DMS153 treated with DMSO at 0.1 percent for 48 hours (cell line): ENCODE measurements at regions not wholly inside any gene's neighbourhood (a gene's known extent, or its start where the extent isn't known, plus 50 kb on each side); places are given as distances from the start of the nearest gene placed in this dataset.

Source experiments
- DNase-seq: peaks from one replicate; lab custom pipeline; 2025; ENCODE audit not compliant: unreplicated experiment; lab: John Stamatoyannopoulos, UW

- DNase-seq, result no peak
These were observed 523.0 kb upstream of the SLITRK1 start for GRCh38 chr13:84405286-84405685.

GRCh38 chr13:84400706-84401105, 518.4 kb upstream of the SLITRK1 start:
- peak; percentile 14 for DNase-seq

GRCh38 chr13:84399320-84400085, 517.2 kb upstream of the SLITRK1 start:
- DNase-seq, result no peak

- no peak for DNase-seq
These were observed 511.8 kb upstream of the SLITRK1 start for GRCh38 chr13:84393981-84394625.

DNA sequence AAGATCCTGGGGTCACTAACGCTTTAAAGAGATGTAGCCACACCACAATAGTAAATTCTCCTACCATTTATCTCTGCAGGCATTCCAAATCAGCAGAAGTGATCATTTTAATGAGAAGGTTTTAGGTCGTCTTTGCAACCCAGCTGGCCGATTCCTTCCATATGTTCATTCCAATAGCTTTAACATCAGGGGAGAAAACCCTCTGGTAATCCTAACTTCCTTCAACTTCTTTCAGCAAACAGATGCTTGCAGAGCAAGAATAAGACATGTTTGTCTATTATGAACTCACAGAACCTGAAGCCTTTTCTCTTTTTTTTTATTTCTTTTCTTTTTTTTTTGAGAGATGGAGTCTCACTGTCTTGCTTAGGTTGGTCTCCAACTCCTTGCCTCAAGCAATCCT, 498.6 kb upstream of the SLITRK1 start:
- no peak for DNase-seq

GRCh38 chr13:84377106-84377505, 494.8 kb upstream of the SLITRK1 start:
- no peak for DNase-seq

- DNase-seq, result no peak
These were observed 484.2 kb upstream of the SLITRK1 start for GRCh38 chr13:84366506-84366905.

- no peak for DNase-seq
These were observed 480.5 kb upstream of the SLITRK1 start for GRCh38 chr13:84362777-84363176.

- DNase-seq, result no peak
These were observed 478.5 kb upstream of the SLITRK1 start for GRCh38 chr13:84360822-84361221.

- no peak for DNase-seq
These were observed 476.3 kb upstream of the SLITRK1 start for GRCh38 chr13:84358601-84359000.

DNA sequence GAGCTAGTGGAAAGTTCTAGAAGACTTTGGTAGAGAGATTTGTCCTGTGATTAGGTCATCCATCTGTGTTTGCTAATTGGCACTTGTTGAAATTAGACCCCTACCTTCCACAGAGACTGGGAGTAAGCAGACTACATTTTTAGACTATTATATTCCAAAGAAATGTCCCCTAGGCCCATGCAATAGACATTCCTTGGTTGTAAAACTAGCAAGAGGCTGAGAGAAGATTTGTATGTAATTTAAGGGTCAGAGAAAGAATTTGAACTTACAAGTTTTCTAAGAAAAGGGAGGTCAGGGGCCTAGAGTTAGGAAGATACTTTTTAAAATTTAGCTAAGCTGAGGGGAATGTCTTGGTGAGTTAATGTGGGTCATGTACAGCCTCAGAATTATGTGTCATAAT, 470.7 kb upstream of the SLITRK1 start:
- DNase-seq, result no peak

- DNase-seq, result no peak
These were observed 457.2 kb upstream of the SLITRK1 start for GRCh38 chr13:84339456-84339855.

DNA sequence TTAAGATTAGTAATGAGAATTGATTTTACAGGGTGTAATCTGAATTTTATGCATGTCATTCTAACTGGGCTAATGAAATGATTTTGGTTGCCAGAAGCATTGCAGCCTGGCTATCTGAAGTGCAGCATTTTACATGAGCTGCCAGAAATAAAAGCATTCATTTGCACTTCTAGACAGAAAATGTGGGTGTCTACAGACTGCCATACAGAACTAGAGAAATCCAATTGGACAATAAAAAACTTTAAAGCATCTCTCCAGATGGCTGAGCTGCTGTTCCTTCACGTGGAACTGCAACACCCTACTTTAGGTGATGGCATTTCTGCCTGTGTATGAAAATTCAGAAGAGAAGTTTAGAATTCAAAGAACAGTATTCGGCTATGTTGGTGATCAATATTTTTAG, 450.1 kb upstream of the SLITRK1 start:
- DNase-seq, result no peak

GRCh38 chr13:84315527-84315926, 433.3 kb upstream of the SLITRK1 start:
- DNase-seq, result no peak

- no peak for DNase-seq
These were observed 420.8 kb upstream of the SLITRK1 start for GRCh38 chr13:84303035-84303434.

GRCh38 chr13:84297251-84297650, 415.0 kb upstream of the SLITRK1 start:
- DNase-seq, result no peak

GRCh38 chr13:84296401-84296800, 414.1 kb upstream of the SLITRK1 start:
- DNase-seq, result no peak

DNA sequence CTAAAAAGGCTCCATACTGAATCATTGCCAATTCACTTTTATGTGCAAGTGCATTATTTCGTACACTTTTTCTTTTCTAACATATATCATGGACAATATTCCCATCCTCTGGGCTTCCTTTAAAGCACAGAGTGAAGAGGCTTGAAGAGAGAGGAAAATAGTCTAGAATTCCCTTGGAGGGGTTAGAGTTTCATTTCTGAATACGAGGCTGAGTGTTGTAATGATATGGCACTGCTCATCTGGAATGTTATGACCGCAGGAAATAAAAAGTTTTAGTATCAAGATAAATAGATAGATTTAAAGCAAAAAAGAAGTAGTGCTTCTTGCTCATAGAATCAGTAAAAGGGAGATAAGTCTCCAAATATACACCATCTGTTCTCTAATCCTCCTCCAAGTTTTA, 412.3 kb upstream of the SLITRK1 start:
- DNase-seq, result no peak

DNA sequence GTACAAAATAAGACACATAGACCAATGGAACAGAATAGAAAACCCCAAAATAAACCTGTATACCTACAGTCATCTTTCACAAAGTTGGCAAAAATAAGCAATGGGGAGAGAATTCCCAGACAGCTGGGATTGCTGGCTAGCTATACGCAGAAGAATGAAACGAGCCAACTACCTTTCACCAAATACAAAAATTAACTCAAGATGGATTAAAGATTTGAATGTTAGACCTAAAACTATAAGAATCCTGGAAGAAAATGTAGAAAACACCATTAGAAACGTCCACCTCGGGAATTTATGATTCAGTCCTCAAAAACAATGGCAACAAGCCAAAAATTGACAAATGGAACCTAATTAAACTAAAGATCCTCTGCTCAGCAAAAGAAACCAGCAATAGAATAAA, 408.1 kb upstream of the SLITRK1 start:
- DNase-seq, result no peak

DNA sequence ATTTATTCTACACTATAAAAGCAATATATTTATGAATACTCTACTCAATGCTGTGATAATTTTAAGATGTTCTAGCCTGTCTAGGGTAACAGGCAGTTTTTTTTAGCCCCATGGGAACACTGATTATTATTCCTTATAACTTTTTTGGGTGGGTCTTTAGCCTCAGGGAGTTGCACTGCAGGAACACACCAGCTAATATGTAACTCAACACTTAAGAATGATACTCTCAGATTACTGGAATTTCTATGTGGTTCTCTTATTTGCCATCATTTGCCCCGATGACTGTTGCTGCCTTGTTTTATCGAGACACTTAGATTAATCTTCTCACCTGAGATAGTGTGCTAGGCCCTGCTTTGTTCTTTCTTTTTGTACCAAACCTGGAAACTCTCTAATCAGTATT, 396.9 kb upstream of the SLITRK1 start:
- no peak for DNase-seq

- DNase-seq, result no peak
These were observed 390.7 kb upstream of the SLITRK1 start for GRCh38 chr13:84272877-84273562.

DNA sequence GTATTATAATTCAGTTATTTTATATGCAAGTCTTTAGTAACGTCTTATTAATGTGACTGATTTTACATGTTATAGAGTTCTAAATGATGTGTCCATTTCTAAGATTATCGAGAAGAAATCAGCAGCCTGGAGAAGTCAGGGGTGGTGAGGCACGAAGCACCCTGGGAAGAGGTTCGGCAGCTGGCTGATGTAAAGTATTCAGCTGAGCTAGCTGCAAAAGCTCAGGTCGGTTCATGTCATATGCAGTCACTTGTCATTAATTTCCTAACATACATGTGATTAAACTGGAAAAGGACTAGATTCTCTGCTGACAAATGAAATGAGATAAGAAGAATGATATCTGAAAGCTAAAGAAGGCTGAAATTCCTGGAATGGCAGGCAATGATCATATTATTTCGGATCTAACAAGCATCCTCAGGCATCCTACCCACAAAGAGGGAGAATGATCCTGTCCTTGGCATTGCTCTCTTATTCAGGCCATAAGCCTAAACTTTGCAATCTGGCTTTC, 383.0 kb upstream of the SLITRK1 start:
- DNase-seq, result no peak
